Endothelial cell of umbilical vein (primary cell): ENCODE measurements at regions not wholly inside any gene's neighbourhood (a gene's known extent, or its start where the extent isn't known, plus 50 kb on each side); places are given as distances from the start of the nearest gene placed in this dataset.

ENCODE experiments used
- CTCF ChIP-seq, 2 donors: IDR thresholded peaks; 1 replicate in 1 of 2; 2 replicates in 1 of 2; pipeline ENCODE4 v1.5.1; 2011; ENCODE audit warnings: low read length in 2 of 2, mild to moderate bottlenecking in 2 of 2, moderate library complexity in 2 of 2, control low read depth in 1 of 2, inconsistent platforms in 1 of 2, low read depth in 1 of 2; ENCODE audit not compliant: insufficient read depth in 1 of 2; ENCODE audit errors: extremely low read depth in 1 of 2
- EZH2 ChIP-seq: IDR thresholded peaks from 2 replicates; pipeline ENCODE4 v1.6.1; 2012; ENCODE audit warnings: borderline replicate concordance, low read depth, mild to moderate bottlenecking, moderate library complexity, low read length, inconsistent platforms; ENCODE audit not compliant: severe bottlenecking
- FOS ChIP-seq: IDR thresholded peaks from 2 replicates; pipeline ENCODE4 v1.6.1; 2011; ENCODE audit warnings: mild to moderate bottlenecking, low read length, moderate library complexity, borderline replicate concordance; ENCODE audit not compliant: insufficient read depth
- JUN ChIP-seq: IDR thresholded peaks from 2 replicates; pipeline ENCODE4 v1.6.1; 2011; ENCODE audit warnings: borderline replicate concordance, low read depth; ENCODE audit not compliant: insufficient read length, insufficient read depth
- MYC ChIP-seq: IDR thresholded peaks from one replicate; pipeline ENCODE4 v1.6.1; 2011; ENCODE audit warnings: mild to moderate bottlenecking, low read depth, low read length
- POLR2A ChIP-seq: IDR thresholded peaks from 2 replicates; pipeline ENCODE4 v1.6.1; 2012; ENCODE audit warnings: low read depth, mild to moderate bottlenecking, control low read depth, low read length
- POLR2AphosphoS5 ChIP-seq: IDR thresholded peaks from 2 replicates; pipeline ENCODE4 v1.6.1; 2012; ENCODE audit warnings: low read depth, mild to moderate bottlenecking, control low read depth, low read length, moderate library complexity; ENCODE audit not compliant: insufficient read depth
- TF ChIP-seq, protein P1 (sequence below): IDR thresholded peaks from 2 replicates; pipeline ENCODE4 v1.6.1; 2011; ENCODE audit not compliant: insufficient read depth, insufficient read length

DNA sequence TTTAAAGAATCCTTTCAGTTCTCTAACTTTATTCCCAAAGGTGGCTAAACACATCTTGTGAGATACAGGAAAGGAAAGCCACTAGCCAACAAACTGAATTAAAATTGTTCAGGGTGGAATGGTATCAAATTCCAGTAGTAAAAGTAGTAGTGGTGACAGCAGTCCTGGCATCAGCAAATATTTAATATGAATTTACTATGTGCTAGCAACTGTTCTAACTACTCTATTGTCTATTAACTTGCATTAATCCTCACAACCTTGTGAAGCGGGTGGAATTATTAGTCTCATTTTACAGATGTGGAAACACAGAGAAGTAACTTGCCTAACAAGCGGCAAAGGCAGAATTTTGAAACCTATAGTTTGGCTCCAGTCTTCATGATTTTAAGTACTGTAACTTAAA, 130.1 kb downstream of the KLF12 start:
- TF ChIP-seq CTCF (IDR thresholded peaks at IDR 0.05; ENCODE audit: extremely low read depth in 1 of 2, insufficient read depth in 1 of 2, low read depth in 1 of 2, low read length in 2 of 2) (no peak), EZH2 (no peak), FOS (no peak), POLR2A (no peak), JUN (no peak), MYC (no peak), POLR2AphosphoS5 (no peak)
- TF ChIP-seq, protein P1, sequence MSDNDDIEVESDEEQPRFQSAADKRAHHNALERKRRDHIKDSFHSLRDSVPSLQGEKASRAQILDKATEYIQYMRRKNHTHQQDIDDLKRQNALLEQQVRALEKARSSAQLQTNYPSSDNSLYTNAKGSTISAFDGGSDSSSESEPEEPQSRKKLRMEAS, result no peak
